AML-193 (cell line): ENCODE measurements at regions not wholly inside any gene's neighbourhood (a gene's known extent, or its start where the extent isn't known, plus 50 kb on each side); places are given as distances from the start of the nearest gene placed in this dataset.

ENCODE experiments used
- DNase-seq, 2 experiments: peaks; one replicate each; lab custom pipeline; 2025; lab: John Stamatoyannopoulos, UW

- DNase-seq = peak; percentile 7 to 29
Measured at GRCh38 chr2:18378020-18378653, 182.3 kb downstream of the RDH14 start.

- no peak for DNase-seq
Measured at GRCh38 chr2:18376936-18377335, 183.5 kb downstream of the RDH14 start.

DNA sequence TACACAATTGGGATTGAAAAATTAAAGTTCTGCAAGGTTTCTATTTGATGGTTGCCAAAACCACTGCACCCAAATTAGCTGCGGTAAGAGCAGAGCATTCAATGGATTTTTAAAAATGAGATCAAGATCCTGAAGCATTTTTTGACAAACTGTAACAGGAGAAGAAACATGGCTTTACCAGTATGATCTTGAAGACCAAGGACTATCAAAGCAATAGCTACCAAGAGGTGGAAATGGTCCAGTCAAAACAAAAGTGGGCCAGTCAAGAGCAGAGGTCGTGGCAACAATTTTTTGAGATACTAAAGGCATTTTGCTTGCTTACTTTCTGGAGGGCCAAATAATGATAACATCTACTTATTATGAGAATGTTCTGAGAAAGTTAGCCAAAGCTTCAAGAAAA is 186.8 kb downstream of the RDH14 start:
- no peak for DNase-seq

GRCh38 chr2:18373081-18373480 is 187.4 kb downstream of the RDH14 start:
- DNase-seq = no peak

- no peak for DNase-seq
Measured at GRCh38 chr2:18372641-18373040, 187.8 kb downstream of the RDH14 start.

DNA sequence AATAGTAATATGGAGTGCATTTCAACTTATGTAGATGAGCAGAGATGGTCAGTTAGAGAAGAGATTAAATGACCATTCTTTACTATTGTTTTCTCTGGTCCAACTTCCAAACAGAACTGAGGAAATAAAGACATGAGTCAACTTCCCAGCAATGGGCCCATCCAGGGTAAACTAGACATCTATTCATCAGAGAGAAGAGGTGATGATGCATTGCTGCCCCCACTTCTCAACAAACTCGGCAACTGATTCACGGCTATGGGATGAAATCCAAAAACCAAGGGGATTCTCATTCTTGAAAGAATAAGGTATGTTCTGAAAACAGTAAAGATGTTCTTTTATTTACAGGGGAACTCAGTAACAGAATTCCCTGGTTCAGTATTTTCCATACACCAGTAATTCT is 190.7 kb downstream of the RDH14 start:
- DNase-seq = no peak

DNA sequence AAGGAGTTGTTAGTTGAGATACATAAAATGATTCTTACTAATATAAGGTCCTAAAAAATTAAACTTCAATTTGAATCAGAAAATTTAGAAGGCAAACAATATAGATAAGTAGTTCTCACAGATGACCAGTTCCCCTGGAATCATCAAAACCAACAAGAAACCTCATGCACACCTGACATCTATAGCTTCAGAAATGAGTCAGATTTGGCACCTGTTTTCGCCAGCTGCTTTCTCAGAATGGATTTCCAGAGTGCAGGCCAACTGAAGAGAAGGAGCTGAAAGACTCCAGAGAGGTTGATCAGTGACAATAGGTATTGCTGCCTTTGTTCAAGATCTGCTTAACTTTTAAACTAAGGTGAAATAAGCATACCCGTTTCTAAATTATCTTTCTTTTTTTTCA is 192.4 kb downstream of the RDH14 start:
- DNase-seq = no peak

DNA sequence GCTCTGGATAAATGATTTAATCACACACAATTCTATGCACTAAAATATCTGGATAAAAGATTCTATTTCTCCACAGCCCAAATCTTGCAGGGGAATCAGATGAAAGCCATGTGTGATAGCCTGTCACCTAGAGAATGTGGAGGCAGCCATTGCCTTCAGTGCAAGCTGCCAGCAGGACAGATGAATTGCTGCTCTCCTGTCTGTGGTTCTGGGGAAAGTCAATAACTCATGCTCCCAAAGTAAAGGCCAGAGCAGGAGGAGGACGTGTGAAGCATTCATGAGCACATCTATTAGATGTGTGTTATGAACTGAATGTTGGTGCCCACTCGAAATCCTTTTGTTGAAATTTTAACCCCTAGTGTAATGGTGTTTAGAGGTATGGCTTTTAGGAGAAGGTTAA is 195.1 kb downstream of the RDH14 start:
- no peak for DNase-seq

DNA sequence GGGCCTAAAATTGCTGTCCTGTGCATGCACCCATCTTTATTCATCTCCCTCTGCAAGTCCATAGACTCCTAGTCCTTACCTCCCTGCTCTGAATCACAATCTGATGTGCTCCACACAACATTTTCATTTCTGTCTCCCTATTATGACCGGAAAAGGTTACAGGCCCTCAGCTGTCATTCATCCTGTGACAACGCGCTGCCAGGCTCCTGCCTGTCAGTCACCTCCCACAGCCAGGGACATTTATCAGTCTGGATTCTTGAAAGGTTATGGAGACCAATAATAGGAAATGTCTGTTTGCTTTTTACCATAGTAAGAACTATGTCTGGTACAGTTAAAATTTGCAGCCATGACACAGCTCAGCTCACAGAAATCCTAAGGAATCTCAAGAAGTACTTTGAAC is 197.1 kb downstream of the RDH14 start:
- no peak for DNase-seq

DNA sequence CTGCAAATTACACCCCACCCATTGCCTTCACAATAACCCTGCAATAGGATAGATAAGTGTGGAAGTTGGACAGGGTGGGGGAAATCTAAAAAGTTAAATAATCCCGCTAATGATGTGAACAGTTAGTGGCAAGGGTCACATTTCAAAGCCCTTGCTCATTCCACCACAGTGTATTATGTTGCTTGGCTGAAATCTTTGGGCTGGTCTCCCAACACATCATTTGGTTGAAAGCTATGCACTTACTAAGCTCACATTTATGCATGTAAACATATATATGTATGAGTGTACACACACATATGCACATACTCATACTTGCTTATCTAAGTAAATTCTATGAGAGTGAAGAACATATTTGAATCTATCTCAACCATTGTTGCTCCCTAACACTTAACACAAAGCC is 197.8 kb downstream of the RDH14 start:
- no peak for DNase-seq

GRCh38 chr2:18357537-18357936 is 202.9 kb downstream of the RDH14 start:
- DNase-seq = no peak

- DNase-seq = no peak
Measured at GRCh38 chr2:18356676-18357075, 203.8 kb downstream of the RDH14 start.

- no peak for DNase-seq
Measured at GRCh38 chr2:18349421-18349820, 211.0 kb downstream of the RDH14 start.

GRCh38 chr2:18346874-18347273 is 213.6 kb downstream of the RDH14 start:
- no peak for DNase-seq

DNA sequence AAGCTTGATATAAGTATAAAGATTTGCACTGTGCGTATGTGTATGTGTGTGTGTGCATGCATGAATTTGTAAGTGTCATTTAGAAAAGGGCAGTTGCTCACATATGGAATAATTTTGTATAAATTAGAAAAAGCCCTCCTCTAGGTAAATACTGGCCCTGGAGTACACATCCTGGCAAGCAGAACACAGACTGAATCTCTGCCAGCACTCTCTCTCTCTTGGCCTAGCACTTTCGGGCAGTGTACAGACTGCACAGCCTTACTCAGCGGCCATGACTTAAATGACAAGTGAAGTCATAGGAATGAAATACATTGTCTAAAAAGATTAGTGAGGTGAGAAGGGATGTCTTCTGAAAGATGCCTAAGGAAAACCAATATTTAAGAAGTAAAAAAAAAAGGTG is 214.1 kb downstream of the RDH14 start:
- no peak for DNase-seq

- no peak for DNase-seq
Measured at GRCh38 chr2:18345848-18346247, 214.6 kb downstream of the RDH14 start.

DNA sequence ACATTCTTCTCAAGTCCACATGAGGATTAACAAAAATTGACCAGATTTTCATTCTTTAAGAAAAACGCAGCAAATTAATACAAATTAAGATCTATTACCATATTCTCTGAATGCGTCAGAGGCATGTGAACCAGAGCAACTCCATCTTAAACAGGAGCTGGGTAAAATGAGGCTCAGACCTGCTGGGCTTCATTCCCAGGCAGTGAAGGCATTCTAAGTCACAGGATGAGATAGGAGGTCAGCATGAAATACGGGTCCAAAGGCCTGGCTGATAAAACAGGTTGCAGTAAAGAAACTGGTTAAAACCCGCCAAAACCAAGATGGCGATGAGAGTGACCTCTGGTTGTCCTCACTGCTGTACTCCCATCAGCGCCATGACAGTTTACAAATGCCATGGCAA is 217.6 kb downstream of the RDH14 start:
- DNase-seq = no peak

- DNase-seq = no peak
Measured at GRCh38 chr2:18339326-18339725, 221.1 kb downstream of the RDH14 start.

DNA sequence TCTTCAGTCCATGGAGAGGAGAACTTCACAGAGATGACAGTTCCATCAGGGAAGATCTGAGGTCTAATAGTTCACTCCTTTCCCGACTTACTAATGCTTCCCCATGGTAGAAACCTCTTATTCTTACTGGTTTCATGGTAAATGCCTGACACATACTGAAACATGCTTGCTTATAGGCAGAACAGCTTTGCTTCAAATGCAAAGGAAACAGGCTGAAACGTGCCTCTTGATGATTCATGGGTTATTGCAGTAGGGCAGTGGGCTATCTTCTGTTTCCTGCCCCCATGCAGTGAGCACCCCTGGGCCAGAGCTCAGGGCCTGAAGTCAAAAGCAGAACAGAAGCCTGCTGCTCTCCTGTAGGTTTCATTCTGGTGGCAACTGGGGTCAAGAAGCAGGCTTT is 223.5 kb downstream of the RDH14 start:
- no peak for DNase-seq

GRCh38 chr2:18332477-18332876 is 228.0 kb downstream of the RDH14 start:
- no peak for DNase-seq

- DNase-seq = no peak
Measured at GRCh38 chr2:18325118-18325517, 235.3 kb downstream of the RDH14 start.

DNA sequence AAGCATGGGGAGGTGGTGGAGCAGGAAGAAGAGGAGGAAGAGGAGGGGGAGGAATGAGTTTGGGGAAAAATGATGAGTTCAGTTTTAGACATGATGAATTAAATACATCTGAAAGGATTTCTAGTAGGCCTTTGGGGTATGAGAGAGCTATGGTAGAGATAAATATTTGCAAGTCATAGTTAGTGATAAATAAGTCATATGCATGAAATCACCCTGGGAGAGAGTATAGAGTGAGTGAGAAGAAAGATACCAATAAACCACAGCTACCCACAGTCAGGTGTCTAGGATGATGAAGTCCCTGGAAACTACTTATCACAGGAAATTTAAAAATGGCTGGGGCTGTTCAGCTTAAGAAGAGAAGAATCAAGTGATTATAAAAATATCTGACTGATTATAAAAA is 240.5 kb downstream of the RDH14 start:
- DNase-seq = no peak

GRCh38 chr2:18317017-18317416 is 243.4 kb downstream of the RDH14 start:
- no peak for DNase-seq

DNA sequence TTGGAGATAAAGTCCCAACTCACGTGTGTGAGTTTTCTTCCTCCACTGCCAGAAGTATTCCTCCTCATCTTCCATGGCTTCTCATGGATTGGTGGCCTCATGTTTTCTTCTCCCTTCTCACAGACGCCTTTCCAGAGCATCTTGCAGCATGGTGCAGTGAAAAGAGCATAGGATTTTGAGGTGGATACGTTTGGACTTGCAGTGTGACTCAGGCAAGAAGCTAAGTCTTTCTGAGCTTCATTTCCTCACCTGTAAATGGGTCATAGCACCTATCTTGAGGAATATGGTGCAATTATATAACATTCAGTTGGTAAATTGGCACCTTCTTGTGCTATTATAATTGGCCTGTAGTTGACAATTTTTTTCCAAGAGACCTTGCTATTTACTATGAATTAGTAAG is 247.6 kb downstream of the RDH14 start:
- no peak for DNase-seq
